ENCODE measurements at regions not wholly inside any gene's neighbourhood (a gene's known extent, or its start where the extent isn't known, plus 50 kb on each side); places are given as distances from the start of the nearest gene placed in this dataset.

- TF ChIP-seq GATA3 (IDR thresholded peaks at IDR 0.05; ENCODE audit: low read depth, low read length) (no peak), GATA2 (IDR thresholded peaks at IDR 0.05; ENCODE audit: low read depth, low read length) (no peak)
Observed at GRCh38 chrX:94576367-94577004, 902.5 kb downstream of the FAM133A start.

All from SH-SY5Y (cell line).